Neural cell (in vitro differentiated cells): ENCODE measurements at regions not wholly inside any gene's neighbourhood (a gene's known extent, or its start where the extent isn't known, plus 50 kb on each side); places are given as distances from the start of the nearest gene placed in this dataset.

ENCODE experiments used
- H2AFZ ChIP-seq: fragments of 200-600, 300-800 bp; sonication (generic), shearing (Covaris generic); 2 replicates; pipeline ENCODE4 v1.6.0; 2014; ENCODE audit warnings: low read depth, mild to moderate bottlenecking, antibody characterized with exemption, low read length, moderate library complexity
- H3F3A ChIP-seq: fragments of 200-600 bp; shearing (Covaris generic); 2 replicates; pipeline ENCODE4 v1.6.1; 2016; ENCODE audit warnings: mild to moderate bottlenecking, moderate library complexity, mixed read lengths, antibody characterized with exemption, low read length; ENCODE audit not compliant: insufficient read depth, poor library complexity, severe bottlenecking
- H3K27ac ChIP-seq: fragments of 200-600, 300-800 bp; sonication (generic), shearing (Covaris generic); 2 replicates; pipeline ENCODE4 v1.5.1; 2014; ENCODE audit warnings: mild to moderate bottlenecking, low read length, moderate library complexity
- H3K27me3 ChIP-seq: fragments of 300-800, 200-600 bp; sonication (generic), shearing (Covaris generic); 2 replicates; pipeline ENCODE4 v1.6.0; 2014; ENCODE audit warnings: mild to moderate bottlenecking, low read depth, low read length, moderate library complexity; ENCODE audit not compliant: insufficient read depth
- H3K36me3 ChIP-seq: fragments of 300-800, 200-600 bp; sonication (generic), shearing (Covaris generic); 2 replicates; pipeline ENCODE4 v1.5.1; 2014; ENCODE audit warnings: mild to moderate bottlenecking, antibody characterized with exemption, low read length, moderate library complexity; ENCODE audit not compliant: insufficient read depth
- H3K4me2 ChIP-seq: fragments of 300-800, 200-600 bp; sonication (generic), shearing (Covaris generic); 2 replicates; pipeline ENCODE4 v1.6.0; 2014; ENCODE audit warnings: mild to moderate bottlenecking, low read length
- H3K4me3 ChIP-seq: fragments of 300-800, 200-600 bp; sonication (generic), shearing (Covaris generic); 2 replicates; pipeline ENCODE4 v1.5.1; 2014; ENCODE audit warnings: mild to moderate bottlenecking, low read length, moderate library complexity
- H3K79me2 ChIP-seq: fragments of 200-600 bp; shearing (Covaris generic); replicated peaks from 2 replicates; pipeline ENCODE4 v1.6.0; 2014; ENCODE audit warnings: mild to moderate bottlenecking, low read length, moderate library complexity; ENCODE audit not compliant: insufficient read depth
- H3K9ac ChIP-seq: fragments of 300-800, 200-600 bp; sonication (generic), shearing (Covaris generic); 2 replicates; pipeline ENCODE4 v1.6.1; 2016; ENCODE audit warnings: mild to moderate bottlenecking, low read length, mixed read lengths
- H3K9me2 ChIP-seq: fragments of 200-600 bp; shearing (Covaris generic); 2 replicates; pipeline ENCODE4 v1.6.1; 2016; ENCODE audit warnings: mild to moderate bottlenecking, low read length, mixed read lengths; ENCODE audit not compliant: insufficient read depth
- H3K9me3 ChIP-seq: fragments of 200-600, 300-800 bp; sonication (generic), shearing (Covaris generic); 2 replicates; pipeline ENCODE4 v1.6.1; 2016; ENCODE audit warnings: mild to moderate bottlenecking, mixed run types, low read length, moderate library complexity, mixed read lengths
- H4K20me1 ChIP-seq: fragments of 200-600 bp; shearing (Covaris generic); 2 replicates; pipeline ENCODE4 v1.6.1; 2016; ENCODE audit warnings: mild to moderate bottlenecking, mixed run types; ENCODE audit not compliant: insufficient read depth
- EP300 ChIP-seq: fragments of 450-650 bp; conservative IDR thresholded peaks from 2 replicates; pipeline ENCODE4 v1.6.1; 2014; ENCODE audit warnings: antibody characterized with exemption, mild to moderate bottlenecking, moderate library complexity; ENCODE audit not compliant: poor library complexity, severe bottlenecking
- EZH2 ChIP-seq: fragments of 200-600, 300-800 bp; shearing (Covaris generic), sonication (generic); IDR thresholded peaks from 2 replicates; pipeline ENCODE4 v1.6.1; 2014; ENCODE audit warnings: antibody characterized with exemption, low read length, borderline replicate concordance, mild to moderate bottlenecking; ENCODE audit not compliant: insufficient read depth, poor library complexity, severe bottlenecking
- MXI1 ChIP-seq: fragments of 450-650 bp; conservative IDR thresholded peaks from 2 replicates; pipeline ENCODE4 v1.6.1; 2014; ENCODE audit warnings: antibody characterized with exemption, mild to moderate bottlenecking; ENCODE audit not compliant: poor library complexity, severe bottlenecking
- POLR2AphosphoS5 ChIP-seq: IDR thresholded peaks from 2 replicates; pipeline ENCODE4 v1.6.1; 2012
- RAD21 ChIP-seq: fragments of 450-650 bp; conservative IDR thresholded peaks from 2 replicates; pipeline ENCODE4 v1.6.1; 2014; ENCODE audit warnings: antibody characterized with exemption, mild to moderate bottlenecking, moderate library complexity
- SMC3 ChIP-seq: fragments of 450-650 bp; conservative IDR thresholded peaks from 2 replicates; pipeline ENCODE4 v1.6.1; 2014; ENCODE audit warnings: antibody characterized with exemption, mild to moderate bottlenecking, moderate library complexity; ENCODE audit not compliant: poor library complexity
- TAF1 ChIP-seq: IDR thresholded peaks from 2 replicates; pipeline ENCODE4 v1.6.1; 2012; ENCODE audit warnings: low read depth
- TF ChIP-seq, protein P1 (sequence below): IDR thresholded peaks from 2 replicates; pipeline ENCODE4 v1.6.1; 2012; ENCODE audit warnings: borderline replicate concordance
- TF ChIP-seq, protein P2 (sequence below): fragments of 450-650 bp; IDR thresholded peaks from 2 replicates; pipeline ENCODE4 v1.5.1; 2014; ENCODE audit warnings: antibody characterized with exemption, mild to moderate bottlenecking, moderate library complexity; ENCODE audit not compliant: poor library complexity, severe bottlenecking

DNA sequence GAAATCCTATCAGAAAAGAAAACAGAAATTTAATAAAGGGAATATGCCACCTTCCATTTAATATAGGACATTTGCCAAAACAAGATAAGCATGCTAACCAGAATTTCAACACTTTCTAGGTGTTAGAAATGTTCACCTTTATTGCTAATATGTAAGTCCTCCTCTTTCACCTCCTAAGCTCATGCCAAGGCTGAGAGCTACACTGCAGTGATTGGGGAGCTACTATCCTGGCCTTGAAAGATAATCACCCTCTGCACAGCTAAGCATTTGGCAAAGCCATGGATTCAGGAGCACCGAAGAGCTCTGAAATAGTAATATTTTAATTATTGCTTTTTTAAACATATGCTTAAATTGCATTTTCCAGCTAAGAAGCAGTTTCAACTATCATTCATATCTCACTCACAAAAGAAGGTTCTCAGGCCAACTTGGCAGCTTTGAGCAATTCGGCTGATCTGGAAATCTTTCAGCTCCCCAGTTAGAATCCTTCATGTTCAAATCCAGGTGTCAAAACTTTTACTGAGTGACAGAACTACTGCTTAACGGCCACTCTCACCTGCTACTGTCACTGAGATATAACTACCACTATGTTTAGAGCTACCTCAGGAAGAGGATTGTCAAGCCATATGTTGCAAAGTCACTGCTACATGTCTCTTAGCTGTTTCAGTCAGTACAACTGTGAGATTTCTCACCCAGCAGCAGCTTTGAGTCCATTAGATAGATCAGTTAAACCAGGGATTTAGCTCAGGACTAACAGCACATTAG, 302.0 kb downstream of the NFIB start:
- Histone ChIP-seq H3K4me2 (no peak overlapping the region), H3K9ac (no peak overlapping the region), H3K79me2 (no peaks in the 10 kb centered on the region), H3K4me3 (no peak overlapping the region), H3K9me2 (no peaks in the 10 kb centered on the region), H3K36me3 (no peaks in the 10 kb centered on the region), H3K27ac (no peak overlapping the region), H3K9me3 (no peaks in the 10 kb centered on the region), H3K27me3 (no peaks in the 10 kb centered on the region), H4K20me1 (no peaks in the 10 kb centered on the region), H3F3A (no peaks in the 10 kb centered on the region), H2AFZ (no peak overlapping the region)
- TF ChIP-seq TAF1 (no peak), EP300 (no peak), MXI1 (no peak), EZH2 (no peak), SMC3 (no peak), RAD21 (no peak), POLR2AphosphoS5 (no peak)
- TF ChIP-seq, protein P1, sequence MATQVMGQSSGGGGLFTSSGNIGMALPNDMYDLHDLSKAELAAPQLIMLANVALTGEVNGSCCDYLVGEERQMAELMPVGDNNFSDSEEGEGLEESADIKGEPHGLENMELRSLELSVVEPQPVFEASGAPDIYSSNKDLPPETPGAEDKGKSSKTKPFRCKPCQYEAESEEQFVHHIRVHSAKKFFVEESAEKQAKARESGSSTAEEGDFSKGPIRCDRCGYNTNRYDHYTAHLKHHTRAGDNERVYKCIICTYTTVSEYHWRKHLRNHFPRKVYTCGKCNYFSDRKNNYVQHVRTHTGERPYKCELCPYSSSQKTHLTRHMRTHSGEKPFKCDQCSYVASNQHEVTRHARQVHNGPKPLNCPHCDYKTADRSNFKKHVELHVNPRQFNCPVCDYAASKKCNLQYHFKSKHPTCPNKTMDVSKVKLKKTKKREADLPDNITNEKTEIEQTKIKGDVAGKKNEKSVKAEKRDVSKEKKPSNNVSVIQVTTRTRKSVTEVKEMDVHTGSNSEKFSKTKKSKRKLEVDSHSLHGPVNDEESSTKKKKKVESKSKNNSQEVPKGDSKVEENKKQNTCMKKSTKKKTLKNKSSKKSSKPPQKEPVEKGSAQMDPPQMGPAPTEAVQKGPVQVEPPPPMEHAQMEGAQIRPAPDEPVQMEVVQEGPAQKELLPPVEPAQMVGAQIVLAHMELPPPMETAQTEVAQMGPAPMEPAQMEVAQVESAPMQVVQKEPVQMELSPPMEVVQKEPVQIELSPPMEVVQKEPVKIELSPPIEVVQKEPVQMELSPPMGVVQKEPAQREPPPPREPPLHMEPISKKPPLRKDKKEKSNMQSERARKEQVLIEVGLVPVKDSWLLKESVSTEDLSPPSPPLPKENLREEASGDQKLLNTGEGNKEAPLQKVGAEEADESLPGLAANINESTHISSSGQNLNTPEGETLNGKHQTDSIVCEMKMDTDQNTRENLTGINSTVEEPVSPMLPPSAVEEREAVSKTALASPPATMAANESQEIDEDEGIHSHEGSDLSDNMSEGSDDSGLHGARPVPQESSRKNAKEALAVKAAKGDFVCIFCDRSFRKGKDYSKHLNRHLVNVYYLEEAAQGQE = no peak
- TF ChIP-seq, protein P2, sequence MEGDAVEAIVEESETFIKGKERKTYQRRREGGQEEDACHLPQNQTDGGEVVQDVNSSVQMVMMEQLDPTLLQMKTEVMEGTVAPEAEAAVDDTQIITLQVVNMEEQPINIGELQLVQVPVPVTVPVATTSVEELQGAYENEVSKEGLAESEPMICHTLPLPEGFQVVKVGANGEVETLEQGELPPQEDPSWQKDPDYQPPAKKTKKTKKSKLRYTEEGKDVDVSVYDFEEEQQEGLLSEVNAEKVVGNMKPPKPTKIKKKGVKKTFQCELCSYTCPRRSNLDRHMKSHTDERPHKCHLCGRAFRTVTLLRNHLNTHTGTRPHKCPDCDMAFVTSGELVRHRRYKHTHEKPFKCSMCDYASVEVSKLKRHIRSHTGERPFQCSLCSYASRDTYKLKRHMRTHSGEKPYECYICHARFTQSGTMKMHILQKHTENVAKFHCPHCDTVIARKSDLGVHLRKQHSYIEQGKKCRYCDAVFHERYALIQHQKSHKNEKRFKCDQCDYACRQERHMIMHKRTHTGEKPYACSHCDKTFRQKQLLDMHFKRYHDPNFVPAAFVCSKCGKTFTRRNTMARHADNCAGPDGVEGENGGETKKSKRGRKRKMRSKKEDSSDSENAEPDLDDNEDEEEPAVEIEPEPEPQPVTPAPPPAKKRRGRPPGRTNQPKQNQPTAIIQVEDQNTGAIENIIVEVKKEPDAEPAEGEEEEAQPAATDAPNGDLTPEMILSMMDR = no peak

DNA sequence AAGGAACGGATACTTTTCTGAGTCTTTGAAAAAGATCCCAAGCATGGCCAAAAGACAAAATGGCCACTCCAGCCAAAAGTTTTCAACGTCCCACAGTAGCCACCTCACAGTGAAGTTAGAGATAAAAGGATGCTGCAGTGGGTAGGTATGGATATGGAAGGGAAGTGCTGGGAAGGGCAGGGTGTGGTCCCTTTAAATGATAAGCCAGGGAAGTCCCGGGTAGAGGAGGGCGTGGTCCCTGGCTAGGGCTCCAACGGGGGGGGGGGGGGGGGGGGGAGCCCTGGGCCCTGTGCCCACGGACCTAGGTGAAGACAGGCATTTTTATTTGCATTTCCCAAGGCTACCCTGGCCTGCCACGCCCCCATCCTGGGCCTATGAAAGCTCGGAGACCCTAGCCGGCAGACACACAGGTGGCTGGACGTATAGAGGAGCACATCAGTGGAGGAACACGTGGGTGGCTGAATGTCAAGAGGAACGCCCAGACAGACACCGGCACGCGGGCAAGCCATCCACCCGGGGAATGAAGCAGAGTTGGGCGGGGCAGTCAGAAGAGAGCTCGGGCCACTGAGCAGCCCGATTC, 306.7 kb downstream of the NFIB start:
- Histone ChIP-seq H2AFZ (no peak overlapping the region), H4K20me1 (no peaks in the 10 kb centered on the region), H3F3A (no peaks in the 10 kb centered on the region), H3K27ac (no peak overlapping the region), H3K4me2 (no peak overlapping the region), H3K9me2 (no peaks in the 10 kb centered on the region), H3K9me3 (no peaks in the 10 kb centered on the region), H3K79me2 (no peaks in the 10 kb centered on the region), H3K36me3 (no peaks in the 10 kb centered on the region), H3K4me3 (no peak overlapping the region), H3K27me3 (no peaks in the 10 kb centered on the region), H3K9ac (no peak overlapping the region)
- TF ChIP-seq, protein P1 = no peak
- TF ChIP-seq MXI1 = no peak
- TF ChIP-seq RAD21 = no peak
- TF ChIP-seq, protein P2 = no peak
- no peak for TF ChIP-seq TAF1
- no peak for TF ChIP-seq EP300
- TF ChIP-seq POLR2AphosphoS5 = no peak
- no peak for TF ChIP-seq SMC3
- no peak for TF ChIP-seq EZH2
